NT2/D1 (cell line): ENCODE measurements at regions not wholly inside any gene's neighbourhood (a gene's known extent, or its start where the extent isn't known, plus 50 kb on each side); places are given as distances from the start of the nearest gene placed in this dataset.
A peak's percentile ranks its signal among the peaks of the same experiment; 100 is the strongest.

Source experiments
- DNase-seq: peaks from one replicate; pipeline ENCODE4 v3.0.0-alpha.2; 2011; ENCODE audit warnings: low read depth, low spot score
- H3K27me3 ChIP-seq: 2 replicates; pipeline ENCODE4 v1.6.0; 2011; ENCODE audit warnings: mild to moderate bottlenecking; ENCODE audit not compliant: insufficient read length, insufficient read depth
- H3K36me3 ChIP-seq: 2 replicates; pipeline ENCODE4 v1.6.1; 2011; ENCODE audit warnings: mild to moderate bottlenecking, low read length, mixed read lengths; ENCODE audit not compliant: insufficient read depth, insufficient read length
- H3K4me1 ChIP-seq: 2 replicates; pipeline ENCODE4 v1.5.1; 2011; ENCODE audit not compliant: insufficient read depth, insufficient read length
- H3K4me3 ChIP-seq: 2 replicates; pipeline ENCODE4 v1.5.1; 2011; ENCODE audit warnings: low read depth; ENCODE audit not compliant: insufficient read length
- H3K9ac ChIP-seq: 2 replicates; pipeline ENCODE4 v1.6.0; 2011; ENCODE audit warnings: low read depth; ENCODE audit not compliant: insufficient read length
- H3K9me3 ChIP-seq: 2 replicates; pipeline ENCODE4 v1.5.1; 2011; ENCODE audit warnings: mild to moderate bottlenecking, low read length; ENCODE audit not compliant: insufficient read depth
- SUZ12 ChIP-seq: IDR thresholded peaks from 2 replicates; pipeline ENCODE4 v1.6.1; 2011; ENCODE audit not compliant: insufficient read length, insufficient read depth; ENCODE audit errors: extremely low read depth
- YY1 ChIP-seq: IDR thresholded peaks from 2 replicates; pipeline ENCODE4 v1.6.1; 2011; ENCODE audit not compliant: insufficient read length, insufficient read depth
- ZNF274 ChIP-seq: IDR thresholded peaks from 2 replicates; pipeline ENCODE4 v1.6.1; 2011; ENCODE audit warnings: mild to moderate bottlenecking, low read depth, low read length

GRCh38 chr2:180927030-180927686 lies 53.2 kb upstream of the UBE2E3 start:
- Histone ChIP-seq H3K27me3 (no peaks in the 10 kb centered on the region), H3K4me3 (no peak overlapping the region), H3K4me1 (no peaks in the 10 kb centered on the region), H3K9me3 (no peaks in the 10 kb centered on the region), H3K36me3 (no peaks in the 10 kb centered on the region), H3K9ac (no peak overlapping the region)
- DNase-seq: no peak
- TF ChIP-seq SUZ12: no peak
- TF ChIP-seq YY1: no peak
- TF ChIP-seq ZNF274: no peak

GRCh38 chr2:180925700-180926099 lies 54.7 kb upstream of the UBE2E3 start:
- no peaks in the 10 kb centered on the region for H3K27me3 ChIP-seq
- TF ChIP-seq YY1 (no peak), SUZ12 (no peak), ZNF274 (no peak)
- H3K9me3 ChIP-seq: no peaks in the 10 kb centered on the region
- H3K9ac ChIP-seq: no peak overlapping the region
- H3K4me1 ChIP-seq: no peaks in the 10 kb centered on the region
- H3K4me3 ChIP-seq: no peak overlapping the region
- no peak for DNase-seq
- H3K36me3 ChIP-seq: no peaks in the 10 kb centered on the region

DNA sequence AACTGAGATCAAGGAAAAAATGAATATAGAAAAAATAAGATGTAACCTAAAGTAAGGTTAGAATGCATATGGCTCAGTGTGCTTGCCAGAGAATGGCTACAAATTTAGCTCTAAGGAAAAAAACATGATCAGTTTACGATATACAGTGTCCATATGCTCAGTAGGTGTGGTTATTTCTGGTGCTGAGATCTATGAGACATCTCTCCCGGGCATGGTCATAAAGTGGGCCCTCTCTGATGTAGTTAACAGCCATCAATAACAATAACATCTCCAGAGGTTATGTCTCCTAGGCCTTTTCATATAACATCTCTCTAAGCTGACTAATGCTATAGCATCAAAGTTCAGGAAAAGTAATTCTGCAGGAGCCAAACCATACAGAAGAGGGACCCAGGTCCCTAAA lies 56.3 kb upstream of the UBE2E3 start:
- Histone ChIP-seq H3K9ac (no peak overlapping the region), H3K36me3 (no peaks in the 10 kb centered on the region), H3K4me1 (no peaks in the 10 kb centered on the region), H3K27me3 (no peaks in the 10 kb centered on the region), H3K9me3 (no peaks in the 10 kb centered on the region), H3K4me3 (no peak overlapping the region)
- no peak for DNase-seq
- no peak for TF ChIP-seq SUZ12
- TF ChIP-seq YY1: no peak
- TF ChIP-seq ZNF274: no peak

DNA sequence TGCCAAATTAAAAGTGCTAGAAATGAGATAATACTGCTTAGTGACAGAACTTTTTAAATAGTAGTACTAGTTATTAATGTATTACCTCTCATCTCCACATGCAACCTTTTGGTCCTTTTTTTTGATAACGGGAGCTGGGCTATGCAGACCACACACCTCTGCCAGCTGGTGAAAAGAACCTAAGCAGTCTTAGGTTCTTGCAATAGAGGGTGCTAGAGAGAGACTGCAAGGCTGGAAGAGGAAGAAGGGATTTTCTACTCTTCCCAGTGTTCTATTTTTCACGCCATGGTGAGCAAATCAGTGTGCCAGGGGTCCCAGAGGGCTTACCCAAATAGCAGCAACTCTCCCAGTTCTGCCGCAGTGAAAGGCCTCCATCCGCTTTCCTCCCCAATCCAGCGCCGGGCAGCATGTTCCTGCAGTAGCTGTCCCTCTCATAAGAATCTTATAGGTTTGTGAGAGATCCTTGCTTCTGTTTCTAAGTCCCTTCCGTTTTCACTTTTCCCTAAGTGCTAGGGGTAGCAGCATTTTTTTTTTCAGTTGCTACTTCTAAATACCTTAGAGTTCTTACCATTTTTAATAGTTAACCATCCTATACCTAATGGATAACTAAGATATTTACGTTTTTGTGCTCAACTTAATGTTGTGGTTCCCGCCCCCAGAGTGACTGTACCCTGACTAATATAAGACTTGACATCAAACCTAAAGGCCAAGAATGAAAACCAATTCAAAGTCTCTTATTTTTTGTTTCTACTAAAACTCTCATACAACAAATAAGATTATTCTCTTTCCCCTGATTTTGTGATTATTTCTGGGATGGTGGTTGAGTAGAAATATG lies 69.4 kb upstream of the UBE2E3 start:
- Histone ChIP-seq H3K9me3 (no peaks in the 10 kb centered on the region), H3K9ac (no peak overlapping the region), H3K4me1 (no peaks in the 10 kb centered on the region), H3K27me3 (no peaks in the 10 kb centered on the region), H3K36me3 (no peaks in the 10 kb centered on the region), H3K4me3 (no peak overlapping the region)
- TF ChIP-seq SUZ12: no peak
- no peak for TF ChIP-seq YY1
- TF ChIP-seq ZNF274: no peak
- no peak for DNase-seq

DNA sequence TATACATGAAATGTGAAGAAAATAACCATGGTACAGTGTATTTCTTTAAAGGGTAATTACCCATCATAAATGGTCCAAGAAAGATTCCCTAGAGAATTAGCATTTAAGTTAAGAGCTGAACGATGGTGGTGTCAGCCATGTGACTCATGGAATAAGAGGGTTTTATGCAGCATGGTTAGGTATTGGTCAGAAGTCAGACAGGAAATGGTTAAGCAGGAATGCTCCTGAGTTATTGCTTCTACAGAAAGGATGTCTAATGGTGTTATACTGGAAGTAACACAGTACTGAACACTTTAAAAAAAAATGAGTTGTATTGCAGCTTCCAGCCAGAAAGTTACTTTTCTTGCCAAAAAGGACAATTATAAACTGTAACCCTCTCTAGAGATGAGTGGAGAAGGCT lies 72.7 kb upstream of the UBE2E3 start:
- TF ChIP-seq ZNF274 (no peak), YY1 (no peak), SUZ12 (no peak)
- no peak for DNase-seq
- no peaks in the 10 kb centered on the region for H3K9me3 ChIP-seq
- H3K4me3 ChIP-seq: no peak overlapping the region
- H3K4me1 ChIP-seq: no peaks in the 10 kb centered on the region
- H3K9ac ChIP-seq: no peak overlapping the region
- no peaks in the 10 kb centered on the region for H3K36me3 ChIP-seq
- H3K27me3 ChIP-seq: no peaks in the 10 kb centered on the region

DNA sequence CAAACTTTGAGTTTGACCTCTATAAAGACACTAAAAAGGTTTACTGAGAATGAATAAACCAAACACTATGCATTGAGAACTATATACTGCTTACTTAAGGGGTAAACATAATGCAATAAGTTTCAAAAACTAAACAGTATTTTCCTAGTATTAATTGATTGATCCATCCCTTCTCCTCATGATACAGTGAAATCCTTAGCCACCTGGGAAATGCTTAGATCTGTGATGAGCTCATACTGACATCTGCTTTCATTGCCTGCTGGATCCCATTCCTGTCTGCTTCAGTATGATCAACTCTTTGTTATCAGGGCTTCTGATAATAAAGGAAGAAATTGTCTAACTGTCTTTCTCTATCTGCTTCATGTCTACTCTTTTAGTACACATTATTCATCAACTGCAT lies 74.9 kb upstream of the UBE2E3 start:
- no peak for DNase-seq
- Histone ChIP-seq H3K4me1 (no peaks in the 10 kb centered on the region), H3K36me3 (no peaks in the 10 kb centered on the region), H3K4me3 (no peak overlapping the region), H3K27me3 (no peaks in the 10 kb centered on the region), H3K9ac (no peak overlapping the region), H3K9me3 (no peaks in the 10 kb centered on the region)
- no peak for TF ChIP-seq YY1
- TF ChIP-seq ZNF274: no peak
- TF ChIP-seq SUZ12: no peak

DNA sequence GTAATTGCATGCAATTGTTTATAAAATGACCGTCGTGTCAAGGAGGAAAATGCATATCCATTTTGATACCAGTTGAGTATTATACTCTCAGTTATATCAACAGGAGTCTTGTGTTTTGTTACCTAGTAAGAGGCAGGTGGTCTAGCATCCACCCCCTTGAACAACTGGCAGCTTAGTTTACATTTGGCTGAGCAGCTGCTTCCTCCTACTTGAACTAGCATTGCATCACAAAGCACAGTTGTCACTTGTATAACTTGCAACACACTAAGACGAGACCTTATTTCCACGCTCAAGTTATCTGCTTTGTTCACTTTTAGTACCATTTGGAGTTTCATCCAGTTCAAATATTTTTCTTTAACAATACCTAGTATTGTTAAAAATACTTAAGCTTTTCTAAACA lies 75.4 kb upstream of the UBE2E3 start:
- DNase-seq: peak; percentile 40

More for the DNA sequence above, 75.4 kb upstream of the UBE2E3 start:
- H3K9ac ChIP-seq: no peak overlapping the region
- H3K36me3 ChIP-seq: no peaks in the 10 kb centered on the region
- H3K27me3 ChIP-seq: no peaks in the 10 kb centered on the region
- TF ChIP-seq YY1 (no peak), ZNF274 (no peak), SUZ12 (no peak)
- no peaks in the 10 kb centered on the region for H3K9me3 ChIP-seq
- no peaks in the 10 kb centered on the region for H3K4me1 ChIP-seq
- H3K4me3 ChIP-seq: no peak overlapping the region
